SU-DHL-6 (cell line): ENCODE measurements at regions not wholly inside any gene's neighbourhood (a gene's known extent, or its start where the extent isn't known, plus 50 kb on each side); places are given as distances from the start of the nearest gene placed in this dataset.

Experiments
- H2AFZ ChIP-seq: fragments of 200-600 bp; sonication (generic); 2 replicates; pipeline ENCODE4 v1.6.1; 2014; ENCODE audit warnings: low read depth, mild to moderate bottlenecking, moderate library complexity, mixed read lengths, antibody characterized with exemption, low read length; ENCODE audit not compliant: severe bottlenecking
- H3F3A ChIP-seq: fragments of 200-600 bp; shearing (Covaris generic); 2 replicates; pipeline ENCODE4 v1.6.0; 2016; ENCODE audit warnings: antibody characterized with exemption, mild to moderate bottlenecking; ENCODE audit not compliant: insufficient read depth
- H3K27ac ChIP-seq: fragments of 200-600 bp; sonication (generic); 2 replicates; pipeline ENCODE4 v1.5.1; 2016; ENCODE audit warnings: low read depth, mild to moderate bottlenecking, low read length, moderate library complexity, mixed read lengths
- H3K27me3 ChIP-seq: fragments of 200-600 bp; sonication (generic), shearing (Covaris generic); 2 replicates; pipeline ENCODE4 v1.6.0; 2014; ENCODE audit warnings: mild to moderate bottlenecking, low read length
- H3K36me3 ChIP-seq: fragments of 200-600 bp; sonication (generic); 2 replicates; pipeline ENCODE4 v1.6.1; 2014; ENCODE audit warnings: mild to moderate bottlenecking, low read length, mixed read lengths
- H3K4me2 ChIP-seq: fragments of 300-600, 200-600 bp; shearing (Covaris generic), sonication (generic); 2 replicates; pipeline ENCODE4 v1.6.0; 2014; ENCODE audit warnings: low read length, low read depth, mild to moderate bottlenecking; ENCODE audit not compliant: poor library complexity, severe bottlenecking
- H3K4me3 ChIP-seq: fragments of 200-600 bp; sonication (generic); 2 replicates; pipeline ENCODE4 v1.5.1; 2014; ENCODE audit warnings: antibody characterized with exemption, low read length, mild to moderate bottlenecking, mixed read lengths; ENCODE audit not compliant: insufficient read depth, poor library complexity, severe bottlenecking
- H3K79me2 ChIP-seq: fragments of 200-600 bp; sonication (generic); 2 replicates; pipeline ENCODE4 v1.6.1; 2014; ENCODE audit warnings: mild to moderate bottlenecking, low read length, moderate library complexity; ENCODE audit not compliant: insufficient read depth
- H3K9ac ChIP-seq: fragments of 200-600 bp; sonication (generic); 2 replicates; pipeline ENCODE4 v1.7.0; 2014; ENCODE audit warnings: mild to moderate bottlenecking, low read length
- H3K9me2 ChIP-seq: fragments of 200-600 bp; sonication (generic); replicated peaks from 2 replicates; pipeline ENCODE4 v1.6.1; 2014; ENCODE audit warnings: low read length; ENCODE audit not compliant: insufficient read depth
- H3K9me3 ChIP-seq: fragments of 200-600 bp; sonication (generic); 2 replicates; pipeline ENCODE4 v1.6.1; 2014; ENCODE audit warnings: low read length, mixed read lengths; ENCODE audit not compliant: insufficient read depth
- H4K20me1 ChIP-seq: fragments of 200-600 bp; sonication (generic); 2 replicates; pipeline ENCODE4 v1.6.1; 2014; ENCODE audit warnings: low read depth, mild to moderate bottlenecking, antibody characterized with exemption, low read length, moderate library complexity, mixed read lengths
- EZH2phosphoT487 ChIP-seq: fragments of 200-600 bp; sonication (generic), shearing (Covaris generic); conservative IDR thresholded peaks from 2 replicates; pipeline ENCODE4 v1.6.1; 2018; ENCODE audit warnings: mild to moderate bottlenecking, antibody characterized with exemption, low read length, moderate library complexity, mixed read lengths
- TF ChIP-seq, protein P1 (sequence below): fragments of 200-600 bp; sonication (generic); IDR thresholded peaks from one replicate; pipeline ENCODE4 v1.5.1; 2017; ENCODE audit warnings: antibody characterized with exemption, mild to moderate bottlenecking, low read length, moderate library complexity; ENCODE audit not compliant: insufficient read depth, poor library complexity, severe bottlenecking

DNA sequence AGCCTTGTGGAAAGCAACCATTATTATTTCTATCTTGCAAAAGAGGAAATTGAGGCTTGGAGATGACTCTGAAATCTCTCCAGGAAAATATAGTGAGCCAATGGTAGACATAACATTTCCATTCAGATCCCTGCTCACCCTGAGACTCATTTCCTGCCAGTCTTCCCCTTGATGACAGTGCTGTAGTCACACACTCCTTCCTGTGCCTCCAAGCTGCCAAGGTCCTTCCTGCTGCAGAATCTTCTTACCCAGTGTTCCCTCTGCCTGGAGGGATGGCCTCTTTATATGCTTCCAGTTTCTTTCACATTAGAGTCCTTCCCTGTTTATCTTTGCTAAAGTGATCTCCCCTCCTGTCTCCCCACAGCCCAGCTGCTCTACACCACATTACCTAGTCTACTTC, 648.1 kb downstream of the TOX3 start:
- H2AFZ ChIP-seq, result no peak overlapping the region
- no peak overlapping the region for H3K27ac ChIP-seq
- no peaks in the 10 kb centered on the region for H4K20me1 ChIP-seq
- H3K36me3 ChIP-seq, result no peaks in the 10 kb centered on the region
- no peaks in the 10 kb centered on the region; the same call in 1 of the 2 replicates for H3K9me2 ChIP-seq
- H3K4me3 ChIP-seq, result no peak overlapping the region
- no peaks in the 10 kb centered on the region for H3K9me3 ChIP-seq
- no peaks in the 10 kb centered on the region for H3K79me2 ChIP-seq
- no peaks in the 10 kb centered on the region for H3F3A ChIP-seq
- no peak overlapping the region for H3K4me2 ChIP-seq
- H3K27me3 ChIP-seq, result no peaks in the 10 kb centered on the region
- H3K9ac ChIP-seq, result no peak overlapping the region
- no peak for TF ChIP-seq EZH2phosphoT487
- TF ChIP-seq, protein P1, sequence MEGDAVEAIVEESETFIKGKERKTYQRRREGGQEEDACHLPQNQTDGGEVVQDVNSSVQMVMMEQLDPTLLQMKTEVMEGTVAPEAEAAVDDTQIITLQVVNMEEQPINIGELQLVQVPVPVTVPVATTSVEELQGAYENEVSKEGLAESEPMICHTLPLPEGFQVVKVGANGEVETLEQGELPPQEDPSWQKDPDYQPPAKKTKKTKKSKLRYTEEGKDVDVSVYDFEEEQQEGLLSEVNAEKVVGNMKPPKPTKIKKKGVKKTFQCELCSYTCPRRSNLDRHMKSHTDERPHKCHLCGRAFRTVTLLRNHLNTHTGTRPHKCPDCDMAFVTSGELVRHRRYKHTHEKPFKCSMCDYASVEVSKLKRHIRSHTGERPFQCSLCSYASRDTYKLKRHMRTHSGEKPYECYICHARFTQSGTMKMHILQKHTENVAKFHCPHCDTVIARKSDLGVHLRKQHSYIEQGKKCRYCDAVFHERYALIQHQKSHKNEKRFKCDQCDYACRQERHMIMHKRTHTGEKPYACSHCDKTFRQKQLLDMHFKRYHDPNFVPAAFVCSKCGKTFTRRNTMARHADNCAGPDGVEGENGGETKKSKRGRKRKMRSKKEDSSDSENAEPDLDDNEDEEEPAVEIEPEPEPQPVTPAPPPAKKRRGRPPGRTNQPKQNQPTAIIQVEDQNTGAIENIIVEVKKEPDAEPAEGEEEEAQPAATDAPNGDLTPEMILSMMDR, result no peak

DNA sequence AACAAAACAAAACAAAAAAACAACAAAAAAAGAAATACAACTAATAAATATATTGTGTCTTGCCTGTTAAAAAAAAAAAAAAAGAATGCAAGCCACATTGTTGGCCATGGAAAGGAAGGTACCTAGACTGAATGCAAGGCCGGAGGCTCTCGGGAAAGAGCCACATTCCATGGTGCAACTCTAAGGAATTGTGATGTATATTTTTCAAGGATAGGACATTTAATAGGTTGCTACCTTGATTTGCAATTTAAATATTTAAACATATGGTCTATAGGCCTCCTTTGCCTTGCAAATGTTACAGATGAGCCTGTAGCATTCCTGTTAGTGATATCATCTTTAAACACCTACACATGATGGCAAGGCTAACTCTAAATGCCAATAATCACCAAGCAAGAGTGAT, 650.9 kb downstream of the TOX3 start:
- H3K27me3 ChIP-seq, result no peaks in the 10 kb centered on the region
- H3K9me2 ChIP-seq, result no peaks in the 10 kb centered on the region
- TF ChIP-seq EZH2phosphoT487, result no peak
- TF ChIP-seq, protein P1, result no peak
- H3K79me2 ChIP-seq, result no peaks in the 10 kb centered on the region
- H3K9me3 ChIP-seq, result no peaks in the 10 kb centered on the region
- no peak overlapping the region for H3K4me3 ChIP-seq
- H3F3A ChIP-seq, result no peaks in the 10 kb centered on the region
- no peak overlapping the region for H3K4me2 ChIP-seq
- no peak overlapping the region for H3K27ac ChIP-seq
- no peak overlapping the region for H3K9ac ChIP-seq
- no peaks in the 10 kb centered on the region for H3K36me3 ChIP-seq
- H2AFZ ChIP-seq, result no peak overlapping the region
- no peaks in the 10 kb centered on the region for H4K20me1 ChIP-seq

DNA sequence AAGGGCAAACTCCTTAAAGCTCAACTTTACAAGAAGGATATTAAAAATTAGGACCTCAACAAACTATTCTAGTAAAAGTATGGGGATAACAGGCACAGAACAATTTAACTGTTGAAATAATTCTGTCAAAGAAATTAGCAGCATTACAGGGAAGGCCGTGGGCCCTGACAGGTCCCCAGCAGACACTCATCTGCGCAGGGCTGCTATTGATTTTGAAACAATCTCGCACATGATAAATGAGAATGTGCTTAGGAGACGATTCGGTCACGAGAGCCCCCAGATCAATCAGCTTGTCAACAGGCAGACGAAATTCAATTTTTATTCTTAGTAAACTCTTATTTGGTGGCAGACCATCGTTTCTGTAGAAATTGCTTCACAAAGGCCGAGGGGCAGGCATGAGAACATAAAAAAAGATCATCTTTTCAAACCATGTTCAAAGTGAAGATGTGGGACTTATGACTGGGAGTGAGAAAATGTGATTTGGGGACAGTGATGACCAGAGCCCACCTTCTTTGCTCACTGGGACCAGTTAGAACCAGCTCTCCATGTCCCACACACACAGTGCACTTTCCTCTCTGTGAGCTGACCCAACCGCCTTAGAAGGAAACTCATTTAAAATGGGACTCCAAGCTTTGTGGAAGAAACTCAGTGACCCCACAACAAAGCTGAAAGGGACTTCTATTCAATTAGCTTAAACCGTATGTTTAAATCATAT, 654.5 kb downstream of the TOX3 start:
- no peaks in the 10 kb centered on the region for H4K20me1 ChIP-seq
- H3K9me3 ChIP-seq, result no peaks in the 10 kb centered on the region
- no peak overlapping the region for H3K27ac ChIP-seq
- no peak overlapping the region for H3K4me3 ChIP-seq
- no peaks in the 10 kb centered on the region for H3F3A ChIP-seq
- no peak overlapping the region for H2AFZ ChIP-seq
- TF ChIP-seq, protein P1, result no peak
- no peak for TF ChIP-seq EZH2phosphoT487
- no peak overlapping the region for H3K4me2 ChIP-seq
- no peaks in the 10 kb centered on the region for H3K79me2 ChIP-seq
- H3K9ac ChIP-seq, result no peak overlapping the region
- H3K36me3 ChIP-seq, result no peaks in the 10 kb centered on the region
- no peaks in the 10 kb centered on the region for H3K9me2 ChIP-seq
- no peaks in the 10 kb centered on the region for H3K27me3 ChIP-seq
